ENCODE measurements at regions not wholly inside any gene's neighbourhood (a gene's known extent, or its start where the extent isn't known, plus 50 kb on each side); places are given as distances from the start of the nearest gene placed in this dataset.

- DNase-seq (ENCODE audit: low read depth in 2 of 2), result no peak
Measured at GRCh38 chr16:51666821-51667220, 515.8 kb upstream of the SALL1 start.

GRCh38 chr16:51666074-51666473 is 515.0 kb upstream of the SALL1 start:
- no peak for DNase-seq (ENCODE audit: low read depth in 2 of 2)

GRCh38 chr16:51665436-51665998 is 514.4 kb upstream of the SALL1 start:
- DNase-seq (ENCODE audit: low read depth in 2 of 2), result no peak

- no peak for DNase-seq (ENCODE audit: low read depth in 2 of 2)
Measured at GRCh38 chr16:51658531-51658930, 507.5 kb upstream of the SALL1 start.

GRCh38 chr16:51657848-51658247 is 506.8 kb upstream of the SALL1 start:
- DNase-seq (ENCODE audit: low read depth in 2 of 2), result no peak

- no peak for DNase-seq (ENCODE audit: low read depth in 2 of 2)
Measured at GRCh38 chr16:51655249-51655648, 504.2 kb upstream of the SALL1 start.

GRCh38 chr16:51651061-51651466 is 500.0 kb upstream of the SALL1 start:
- no peak for DNase-seq (ENCODE audit: low read depth in 2 of 2)

- DNase-seq (ENCODE audit: low read depth in 2 of 2), result no peak
Measured at GRCh38 chr16:51649631-51650030, 498.6 kb upstream of the SALL1 start.

- no peak for DNase-seq (ENCODE audit: low read depth in 2 of 2)
Measured at GRCh38 chr16:51648526-51648925, 497.5 kb upstream of the SALL1 start.

- no peak for DNase-seq (ENCODE audit: low read depth in 2 of 2)
Measured at GRCh38 chr16:51641191-51641765, 490.2 kb upstream of the SALL1 start.

GRCh38 chr16:51640196-51640595 is 489.1 kb upstream of the SALL1 start:
- DNase-seq (ENCODE audit: low read depth in 2 of 2), result no peak

GRCh38 chr16:51638339-51639135 is 487.5 kb upstream of the SALL1 start:
- DNase-seq (ENCODE audit: low read depth in 2 of 2), result no peak

- no peak for DNase-seq (ENCODE audit: low read depth in 2 of 2)
Measured at GRCh38 chr16:51637770-51638094, 486.7 kb upstream of the SALL1 start.

GRCh38 chr16:51636920-51637769 is 486.1 kb upstream of the SALL1 start:
- no peak for DNase-seq (ENCODE audit: low read depth in 2 of 2)

- DNase-seq (ENCODE audit: low read depth in 2 of 2), result no peak
Measured at GRCh38 chr16:51635181-51635580, 484.1 kb upstream of the SALL1 start.

GRCh38 chr16:51630076-51630475 is 479.0 kb upstream of the SALL1 start:
- no peak for DNase-seq (ENCODE audit: low read depth in 2 of 2)

- no peak for DNase-seq (ENCODE audit: low read depth in 2 of 2)
Measured at GRCh38 chr16:51629576-51629975, 478.5 kb upstream of the SALL1 start.

GRCh38 chr16:51624080-51624775 is 473.2 kb upstream of the SALL1 start:
- no peak for DNase-seq (ENCODE audit: low read depth in 2 of 2)

- no peak for DNase-seq (ENCODE audit: low read depth in 2 of 2)
Measured at GRCh38 chr16:51621610-51622009, 470.5 kb upstream of the SALL1 start.

GRCh38 chr16:51615141-51615540 is 464.1 kb upstream of the SALL1 start:
- DNase-seq (ENCODE audit: low read depth in 2 of 2), result no peak

GRCh38 chr16:51607201-51607651 is 456.2 kb upstream of the SALL1 start:
- DNase-seq (ENCODE audit: low read depth in 2 of 2), result no peak

GRCh38 chr16:51596247-51596646 is 445.2 kb upstream of the SALL1 start:
- no peak for DNase-seq (ENCODE audit: low read depth in 2 of 2)
